Mesenchymal stem cell (in vitro differentiated cells and primary cell): ENCODE measurements at regions not wholly inside any gene's neighbourhood (a gene's known extent, or its start where the extent isn't known, plus 50 kb on each side); places are given as distances from the start of the nearest gene placed in this dataset.

Source experiments
- DNase-seq: peaks from one replicate; pipeline ENCODE4 v3.0.0-alpha.2; 2013
- H2AFZ ChIP-seq: one replicate; pipeline ENCODE4 v1.6.1; 2013; ENCODE audit warnings: low read depth, mild to moderate bottlenecking, control low read depth, inconsistent platforms, low read length, moderate library complexity
- H2AK5ac ChIP-seq: 2 replicates; pipeline ENCODE4 v1.6.1; 2013; ENCODE audit warnings: low read length, moderate library complexity, mild to moderate bottlenecking, inconsistent platforms; ENCODE audit not compliant: severe bottlenecking
- H2BK120ac ChIP-seq: one replicate; pipeline ENCODE4 v1.6.1; 2013; ENCODE audit warnings: low read depth, mild to moderate bottlenecking, inconsistent platforms, low read length, moderate library complexity
- H2BK12ac ChIP-seq, 2 experiments: one replicate each; pipeline ENCODE4 v1.6.1; 2013; ENCODE audit warnings: inconsistent platforms in 2 of 2, low read length in 2 of 2, mild to moderate bottlenecking in 2 of 2, moderate library complexity in 2 of 2, control low read depth in 1 of 2
- H2BK15ac ChIP-seq: one replicate; pipeline ENCODE4 v1.6.1; 2013; ENCODE audit warnings: mild to moderate bottlenecking, low read depth, inconsistent platforms; ENCODE audit not compliant: poor library complexity, severe bottlenecking
- H2BK5ac ChIP-seq: 2 replicates; pipeline ENCODE4 v1.6.1; 2013; ENCODE audit warnings: low read depth, mild to moderate bottlenecking, low read length, control low read depth, inconsistent platforms; ENCODE audit not compliant: poor library complexity, severe bottlenecking
- H3K14ac ChIP-seq, 2 experiments: one replicate each; pipeline ENCODE4 v1.6.1; 2013; ENCODE audit warnings: inconsistent platforms in 2 of 2, low read length in 2 of 2, control low read depth in 1 of 2, mild to moderate bottlenecking in 1 of 2, moderate library complexity in 1 of 2
- H3K18ac ChIP-seq, 2 experiments: one replicate each; pipeline ENCODE4 v1.6.1; 2013; ENCODE audit warnings: inconsistent platforms in 2 of 2, low read length in 2 of 2, control low read depth in 1 of 2, low read depth in 1 of 2, mild to moderate bottlenecking in 1 of 2
- H3K23ac ChIP-seq, 2 experiments: one replicate each; pipeline ENCODE4 v1.6.1; 2013; ENCODE audit warnings: inconsistent platforms in 2 of 2, low read length in 2 of 2, mild to moderate bottlenecking in 2 of 2, moderate library complexity in 2 of 2, control low read depth in 1 of 2
- H3K27ac ChIP-seq: 2 replicates; pipeline ENCODE4 v1.5.1; 2013; ENCODE audit warnings: mild to moderate bottlenecking, moderate library complexity, low read length, control low read depth, inconsistent platforms; ENCODE audit not compliant: poor library complexity, severe bottlenecking
- H3K27me3 ChIP-seq, 2 experiments: 2 replicates each; pipeline versions ENCODE4 v1.6.1 to v1.7.0; 2013; ENCODE audit warnings: low read length in 2 of 2, mild to moderate bottlenecking in 2 of 2, moderate library complexity in 2 of 2, control low read depth in 1 of 2, inconsistent platforms in 1 of 2; ENCODE audit not compliant: control insufficient read depth in 1 of 2, insufficient read depth in 1 of 2
- H3K36me3 ChIP-seq, 2 experiments: 2 replicates each; pipeline versions ENCODE4 v1.6.1 to v1.7.0; 2013; ENCODE audit warnings: low read length in 2 of 2, control low read depth in 1 of 2, inconsistent platforms in 1 of 2, low read depth in 1 of 2, mild to moderate bottlenecking in 1 of 2; ENCODE audit not compliant: insufficient read depth in 2 of 2, control insufficient read depth in 1 of 2
- H3K4ac ChIP-seq, 2 experiments: one replicate each; pipeline ENCODE4 v1.6.1; 2013; ENCODE audit warnings: inconsistent platforms in 2 of 2, low read length in 2 of 2, mild to moderate bottlenecking in 2 of 2, moderate library complexity in 2 of 2, control low read depth in 1 of 2, low read depth in 1 of 2
- H3K4me1 ChIP-seq: 2 replicates; pipeline ENCODE4 v1.6.1; 2013; ENCODE audit warnings: low read depth, low read length, control low read depth; ENCODE audit not compliant: control insufficient read depth, insufficient read depth
- H3K4me2 ChIP-seq: 2 replicates; pipeline ENCODE4 v1.6.1; 2013; ENCODE audit warnings: low read length, mild to moderate bottlenecking, inconsistent platforms; ENCODE audit not compliant: poor library complexity, severe bottlenecking
- H3K4me3 ChIP-seq, 2 experiments: 2 replicates each; pipeline versions ENCODE4 v1.5.1 to v1.7.0; 2013; ENCODE audit warnings: low read length in 2 of 2, mild to moderate bottlenecking in 2 of 2, control low read depth in 1 of 2, low read depth in 1 of 2; ENCODE audit not compliant: insufficient read depth in 1 of 2
- H3K79me1 ChIP-seq: replicated peaks from 2 replicates; pipeline ENCODE4 v1.6.1; 2013; ENCODE audit warnings: mild to moderate bottlenecking, control low read depth, low read length, inconsistent platforms; ENCODE audit not compliant: poor library complexity, severe bottlenecking
- H3K9ac ChIP-seq: 2 replicates; pipeline ENCODE4 v1.7.0; 2013; ENCODE audit warnings: mild to moderate bottlenecking, low read length, moderate library complexity
- H3K9me3 ChIP-seq: 2 replicates; pipeline ENCODE4 v1.7.0; 2013; ENCODE audit warnings: mild to moderate bottlenecking, low read length; ENCODE audit not compliant: control insufficient read depth
- H4K8ac ChIP-seq: one replicate; pipeline ENCODE4 v1.6.1; 2013; ENCODE audit warnings: inconsistent platforms, mild to moderate bottlenecking, low read length, moderate library complexity
- H4K91ac ChIP-seq: one replicate; pipeline ENCODE4 v1.6.1; 2013; ENCODE audit warnings: mild to moderate bottlenecking, low read length, inconsistent platforms
- WGBS: methylation state at CpG from one replicate; pipeline ENCODE4 v1.1.7; 2013; ENCODE audit warnings: mixed read lengths; 5-methylcytosine and 5-hydroxymethylcytosine counted together

- Histone ChIP-seq H2AFZ (no peak overlapping the region), H3K27me3 (no peaks in the 10 kb centered on the region), H4K91ac (no peak overlapping the region), H2BK12ac (peak overlapping the region in 1 of 2 experiments; percentile 66), H3K23ac (no peak overlapping the region), H3K27ac (no peak overlapping the region), H3K9me3 (peaks cover 5% of the 10 kb centered on the region), H3K9ac (no peak overlapping the region), H3K18ac (peak overlapping the region in 1 of 2 experiments; percentile 33), H2BK5ac (no peak overlapping the region), H3K4me3 (no peak overlapping the region), H2AK5ac (no peak overlapping the region), H3K36me3 (no peaks in the 10 kb centered on the region), H3K14ac (no peak overlapping the region), H3K4me1 (no peaks in the 10 kb centered on the region), H3K4ac (no peak overlapping the region), H3K4me2 (no peak overlapping the region), H2BK120ac (no peak overlapping the region), H2BK15ac (no peak overlapping the region), H4K8ac (no peak overlapping the region), H3K79me1 (no peaks in the 10 kb centered on the region)
- WGBS, result 77% methylated on average over 4 of the region's 4 CpGs
- DNase-seq, result no peak
These were observed 446.8 kb downstream of the AEBP2 start for GRCh38 chr12:19886065-19886464.

GRCh38 chr12:19886639-19887064 is 447.4 kb downstream of the AEBP2 start:
- H2BK120ac ChIP-seq, result no peak overlapping the region
- H3K4ac ChIP-seq, result no peak overlapping the region
- peaks cover 5% of the 10 kb centered on the region for H3K9me3 ChIP-seq
- no peaks in the 10 kb centered on the region for H3K27me3 ChIP-seq
- H2BK5ac ChIP-seq, result no peak overlapping the region
- H3K79me1 ChIP-seq, result no peaks in the 10 kb centered on the region
- no peak overlapping the region for H2BK12ac ChIP-seq
- WGBS, result 71% methylated on average over 1 of the region's 5 CpGs
- no peaks in the 10 kb centered on the region for H3K4me1 ChIP-seq
- H3K18ac ChIP-seq, result peak overlapping the region in 1 of 2 experiments; percentile 62
- H3K9ac ChIP-seq, result no peak overlapping the region
- H2AFZ ChIP-seq, result no peak overlapping the region
- H4K91ac ChIP-seq, result no peak overlapping the region
- H3K23ac ChIP-seq, result no peak overlapping the region
- H3K4me2 ChIP-seq, result no peak overlapping the region
- H3K27ac ChIP-seq, result no peak overlapping the region
- H3K4me3 ChIP-seq, result no peak overlapping the region
- DNase-seq, result peak; percentile 47
- H2AK5ac ChIP-seq, result no peak overlapping the region
- H3K14ac ChIP-seq, result no peak overlapping the region
- H2BK15ac ChIP-seq, result no peak overlapping the region
- no peaks in the 10 kb centered on the region for H3K36me3 ChIP-seq
- H4K8ac ChIP-seq, result no peak overlapping the region

- no peak overlapping the region for H3K4me2 ChIP-seq
These were observed 450.7 kb downstream of the AEBP2 start for GRCh38 chr12:19890024-19890423.

GRCh38 chr12:19891936-19892591 is 452.8 kb downstream of the AEBP2 start:
- H2BK12ac ChIP-seq, result no peak overlapping the region
- no peak overlapping the region for H3K23ac ChIP-seq
- H3K9ac ChIP-seq, result no peak overlapping the region
- H3K14ac ChIP-seq, result no peak overlapping the region
- no peak overlapping the region for H3K4me3 ChIP-seq
- no peaks in the 10 kb centered on the region for H3K27me3 ChIP-seq
- 50% methylated on average over 4 of the region's 4 CpGs for WGBS
- H4K91ac ChIP-seq, result no peak overlapping the region
- no peak overlapping the region for H2BK5ac ChIP-seq
- no peaks in the 10 kb centered on the region for H3K4me1 ChIP-seq
- H2BK15ac ChIP-seq, result no peak overlapping the region
- no peaks in the 10 kb centered on the region for H3K9me3 ChIP-seq
- no peaks in the 10 kb centered on the region for H3K36me3 ChIP-seq
- H2AK5ac ChIP-seq, result no peak overlapping the region
- no peak overlapping the region for H3K18ac ChIP-seq
- no peaks in the 10 kb centered on the region for H3K79me1 ChIP-seq
- DNase-seq, result peak; percentile 26
- no peak overlapping the region for H2AFZ ChIP-seq
- H4K8ac ChIP-seq, result no peak overlapping the region
- H3K4ac ChIP-seq, result no peak overlapping the region
- H3K27ac ChIP-seq, result no peak overlapping the region
- no peak overlapping the region for H2BK120ac ChIP-seq
- no peak overlapping the region for H3K4me2 ChIP-seq

More at GRCh38 chr12:19890024-19890423, 450.7 kb downstream of the AEBP2 start:
- H3K27ac ChIP-seq, result no peak overlapping the region
- no peak overlapping the region for H2AK5ac ChIP-seq
- H2BK5ac ChIP-seq, result no peak overlapping the region
- H2BK12ac ChIP-seq, result no peak overlapping the region
- no peak overlapping the region for H2BK120ac ChIP-seq
- no peaks in the 10 kb centered on the region for H3K36me3 ChIP-seq
- no peak overlapping the region for H2AFZ ChIP-seq
- no peak overlapping the region for H4K8ac ChIP-seq
- no peak overlapping the region for H3K18ac ChIP-seq
- H4K91ac ChIP-seq, result no peak overlapping the region
- H3K9ac ChIP-seq, result no peak overlapping the region
- no peak overlapping the region for H3K4me3 ChIP-seq
- no peaks in the 10 kb centered on the region for H3K9me3 ChIP-seq
- no peak overlapping the region for H3K23ac ChIP-seq
- no peaks in the 10 kb centered on the region for H3K4me1 ChIP-seq
- no peaks in the 10 kb centered on the region for H3K79me1 ChIP-seq
- no peak overlapping the region for H3K4ac ChIP-seq
- no peak overlapping the region for H3K14ac ChIP-seq
- H3K27me3 ChIP-seq, result no peaks in the 10 kb centered on the region
- no peak for DNase-seq
- H2BK15ac ChIP-seq, result no peak overlapping the region
